OCI-LY3 (cell line): ENCODE measurements at regions not wholly inside any gene's neighbourhood (a gene's known extent, or its start where the extent isn't known, plus 50 kb on each side); places are given as distances from the start of the nearest gene placed in this dataset.

Experiments used
- H2AFZ ChIP-seq: fragments of 200-600, 300-600 bp; shearing (Covaris generic); 2 replicates; pipeline ENCODE4 v1.6.0; 2014; ENCODE audit warnings: antibody characterized with exemption, low read depth, low read length
- H3K27ac ChIP-seq: fragments of 200-600, 300-600 bp; sonication (generic); 2 replicates; pipeline ENCODE4 v1.5.1; 2014; ENCODE audit warnings: mild to moderate bottlenecking, low read length, moderate library complexity, mixed read lengths
- H3K27me3 ChIP-seq: fragments of 200-600, 300-600 bp; sonication (generic); 2 replicates; pipeline ENCODE4 v1.6.1; 2014; ENCODE audit warnings: low read depth, low read length, mixed read lengths
- H3K36me3 ChIP-seq: fragments of 200-600, 300-600 bp; sonication (generic); replicated peaks from 2 replicates; pipeline ENCODE3; 2014; ENCODE audit warnings: low read depth, low read length, mixed read lengths
- H3K4me1 ChIP-seq: fragments of 300-600, 200-600 bp; sonication (generic); 2 replicates; pipeline ENCODE4 v1.6.1; 2014; ENCODE audit warnings: low read length, mixed read lengths
- H3K4me2 ChIP-seq: fragments of 200-600, 300-600 bp; sonication (generic); 2 replicates; pipeline ENCODE4 v1.6.1; 2014; ENCODE audit warnings: low read length, mixed read lengths
- H3K4me3 ChIP-seq: fragments of 300-600, 200-600 bp; sonication (generic); 2 replicates; pipeline ENCODE4 v1.5.1; 2014; ENCODE audit warnings: antibody characterized with exemption, mild to moderate bottlenecking, low read length, moderate library complexity
- H3K79me2 ChIP-seq: fragments of 300-600, 200-600 bp; shearing (Covaris generic); 2 replicates; pipeline ENCODE4 v1.6.1; 2014; ENCODE audit warnings: mild to moderate bottlenecking, low read length, mixed read lengths
- H3K9ac ChIP-seq: fragments of 300-600, 200-600 bp; shearing (Covaris generic); 2 replicates; pipeline ENCODE4 v1.6.0; 2014; ENCODE audit warnings: mild to moderate bottlenecking, low read length, moderate library complexity
- H3K9me3 ChIP-seq: fragments of 200-600, 300-600 bp; shearing (Covaris generic); 2 replicates; pipeline ENCODE4 v1.6.1; 2014; ENCODE audit warnings: low read length, mixed read lengths; ENCODE audit not compliant: insufficient read depth
- H4K20me1 ChIP-seq: fragments of 200-600, 300-600 bp; sonication (generic); 2 replicates; pipeline ENCODE4 v1.6.1; 2016; ENCODE audit warnings: low read length, mixed read lengths; ENCODE audit not compliant: insufficient read depth
- CTCF ChIP-seq: fragments of 200-600, 300-600 bp; sonication (generic); IDR thresholded peaks from 2 replicates; pipeline ENCODE4 v1.5.1; 2014; ENCODE audit warnings: antibody characterized with exemption, low read length, low read depth
- EZH2phosphoT487 ChIP-seq: fragments of 200-600 bp; shearing (Covaris generic); IDR thresholded peaks from 2 replicates; pipeline ENCODE4 v1.6.1; 2018; ENCODE audit warnings: antibody characterized with exemption, mixed run types, low read depth

- Histone ChIP-seq H4K20me1 (no peaks in the 10 kb centered on the region), H3K27ac (no peak overlapping the region), H3K4me2 (no peak overlapping the region), H2AFZ (no peak overlapping the region), H3K4me3 (no peak overlapping the region), H3K4me1 (peaks cover 7% of the 10 kb centered on the region), H3K9me3 (no peaks in the 10 kb centered on the region), H3K27me3 (peaks cover 32% of the 10 kb centered on the region), H3K9ac (no peak overlapping the region), H3K36me3 (no peaks in the 10 kb centered on the region), H3K79me2 (no peaks in the 10 kb centered on the region)
- TF ChIP-seq CTCF (no peak), EZH2phosphoT487 (no peak)
Observed at GRCh38 chr3:124657138-124657537, 73.1 kb upstream of the UMPS start.

GRCh38 chr3:124658270-124658669 is 72.0 kb upstream of the UMPS start:
- no peaks in the 10 kb centered on the region for H3K9me3 ChIP-seq
- H3K4me3 ChIP-seq, result no peak overlapping the region
- H3K27me3 ChIP-seq, result peaks cover 38% of the 10 kb centered on the region
- no peaks in the 10 kb centered on the region for H3K79me2 ChIP-seq
- no peak overlapping the region for H2AFZ ChIP-seq
- H4K20me1 ChIP-seq, result no peaks in the 10 kb centered on the region
- H3K27ac ChIP-seq, result no peak overlapping the region
- H3K4me2 ChIP-seq, result no peak overlapping the region
- H3K4me1 ChIP-seq, result peaks cover 7% of the 10 kb centered on the region
- no peaks in the 10 kb centered on the region for H3K36me3 ChIP-seq
- TF ChIP-seq EZH2phosphoT487 (no peak), CTCF (no peak)
- H3K9ac ChIP-seq, result no peak overlapping the region

- Histone ChIP-seq H3K9ac (no peak overlapping the region), H3K27ac (no peak overlapping the region), H3K4me2 (no peak overlapping the region), H3K79me2 (no peaks in the 10 kb centered on the region), H3K4me1 (peaks cover 7% of the 10 kb centered on the region), H3K27me3 (peaks cover 45% of the 10 kb centered on the region), H2AFZ (no peak overlapping the region), H3K4me3 (no peak overlapping the region), H4K20me1 (no peaks in the 10 kb centered on the region), H3K9me3 (no peaks in the 10 kb centered on the region), H3K36me3 (no peaks in the 10 kb centered on the region)
- TF ChIP-seq EZH2phosphoT487, result no peak
- no peak for TF ChIP-seq CTCF
Observed at GRCh38 chr3:124659175-124659574, 71.1 kb upstream of the UMPS start.

- H3K79me2 ChIP-seq, result no peaks in the 10 kb centered on the region
- peaks cover 39% of the 10 kb centered on the region for H3K27me3 ChIP-seq
- no peak overlapping the region for H3K9ac ChIP-seq
- no peak overlapping the region for H3K27ac ChIP-seq
- no peaks in the 10 kb centered on the region for H3K36me3 ChIP-seq
- TF ChIP-seq EZH2phosphoT487, result no peak
- H3K4me3 ChIP-seq, result no peak overlapping the region
- no peaks in the 10 kb centered on the region for H3K9me3 ChIP-seq
- no peak overlapping the region for H3K4me2 ChIP-seq
- H3K4me1 ChIP-seq, result peaks cover 7% of the 10 kb centered on the region
- no peaks in the 10 kb centered on the region for H4K20me1 ChIP-seq
- H2AFZ ChIP-seq, result no peak overlapping the region
Observed at GRCh38 chr3:124660599-124660998, 69.7 kb upstream of the UMPS start.

GRCh38 chr3:124663690-124664089 is 66.6 kb upstream of the UMPS start:
- TF ChIP-seq EZH2phosphoT487, result no peak
- TF ChIP-seq CTCF, result no peak
- Histone ChIP-seq H3K27ac (no peak overlapping the region), H4K20me1 (no peaks in the 10 kb centered on the region), H3K9me3 (no peaks in the 10 kb centered on the region), H3K79me2 (no peaks in the 10 kb centered on the region), H2AFZ (no peak overlapping the region), H3K9ac (no peak overlapping the region), H3K36me3 (no peaks in the 10 kb centered on the region), H3K27me3 (peaks cover 39% of the 10 kb centered on the region), H3K4me2 (no peak overlapping the region), H3K4me3 (no peak overlapping the region), H3K4me1 (peaks cover 7% of the 10 kb centered on the region)
